HG03064 (cell line): ENCODE measurements at regions not wholly inside any gene's neighbourhood (a gene's known extent, or its start where the extent isn't known, plus 50 kb on each side); places are given as distances from the start of the nearest gene placed in this dataset.

Source experiments
- ATAC-seq: cut with Tn5 transposase; IDR thresholded peaks from one replicate; pipeline ENCODE4 v1.9.1; 2021; ENCODE audit warnings: low read depth; ENCODE audit not compliant: unreplicated experiment

- no peak for ATAC-seq
These were observed 450.2 kb downstream of the TSN start for GRCh38 chr2:122205641-122206040.

GRCh38 chr2:122206101-122206500 is 450.6 kb downstream of the TSN start:
- ATAC-seq, result no peak

GRCh38 chr2:122209377-122209776 is 453.9 kb downstream of the TSN start:
- no peak for ATAC-seq

GRCh38 chr2:122210065-122210464 is 454.6 kb downstream of the TSN start:
- ATAC-seq, result no peak

- no peak for ATAC-seq
These were observed 455.7 kb downstream of the TSN start for GRCh38 chr2:122210898-122211856.

- ATAC-seq, result no peak
These were observed 457.9 kb downstream of the TSN start for GRCh38 chr2:122213312-122213711.

GRCh38 chr2:122216071-122216470 is 460.6 kb downstream of the TSN start:
- no peak for ATAC-seq

- no peak for ATAC-seq
These were observed 461.4 kb downstream of the TSN start for GRCh38 chr2:122216901-122217300.

GRCh38 chr2:122218596-122218995 is 463.1 kb downstream of the TSN start:
- ATAC-seq, result no peak

- ATAC-seq, result no peak
These were observed 464.1 kb downstream of the TSN start for GRCh38 chr2:122219504-122219903.

- ATAC-seq, result no peak
These were observed 466.2 kb downstream of the TSN start for GRCh38 chr2:122221665-122222064.

- ATAC-seq, result no peak
These were observed 475.8 kb downstream of the TSN start for GRCh38 chr2:122231296-122231695.

- no peak for ATAC-seq
These were observed 477.9 kb downstream of the TSN start for GRCh38 chr2:122233372-122233771.

GRCh38 chr2:122236152-122236874 is 480.9 kb downstream of the TSN start:
- ATAC-seq, result no peak

- no peak for ATAC-seq
These were observed 481.5 kb downstream of the TSN start for GRCh38 chr2:122236925-122237324.

GRCh38 chr2:122237450-122237849 is 482.0 kb downstream of the TSN start:
- no peak for ATAC-seq

GRCh38 chr2:122238006-122238559 is 482.6 kb downstream of the TSN start:
- no peak for ATAC-seq

- ATAC-seq, result no peak
These were observed 484.0 kb downstream of the TSN start for GRCh38 chr2:122239440-122239839.

- ATAC-seq, result no peak
These were observed 489.3 kb downstream of the TSN start for GRCh38 chr2:122244598-122245229.

- no peak for ATAC-seq
These were observed 494.2 kb downstream of the TSN start for GRCh38 chr2:122249673-122250072.

GRCh38 chr2:122251158-122251557 is 495.7 kb downstream of the TSN start:
- no peak for ATAC-seq
